GM06990 (cell line): ENCODE measurements at regions not wholly inside any gene's neighbourhood (a gene's known extent, or its start where the extent isn't known, plus 50 kb on each side); places are given as distances from the start of the nearest gene placed in this dataset.
"Not testable (repeated sequence)": the region's sequence is repeated elsewhere in the genome, so short reads cannot be mapped to it uniquely, and the experiment has no call there.

Experiments used
- DNase-seq: peaks from one replicate; pipeline ENCODE4 v3.0.0-alpha.2; 2011; ENCODE audit not compliant: insufficient read length; ENCODE audit errors: extremely low read depth
- H3K27me3 ChIP-seq: replicated peaks from 2 replicates; pipeline ENCODE4 v1.6.0; 2011; ENCODE audit warnings: low read length; ENCODE audit not compliant: control insufficient read depth, insufficient read depth
- H3K36me3 ChIP-seq: 2 replicates; pipeline ENCODE4 v1.5.1; 2011; ENCODE audit warnings: low read length; ENCODE audit not compliant: control insufficient read depth, insufficient read depth
- H3K4me3 ChIP-seq: replicated peaks from 2 replicates; pipeline ENCODE4 v1.5.1; 2011; ENCODE audit warnings: low read depth, mild to moderate bottlenecking, control low read depth, low read length

GRCh38 chr2:91604629-91605028 lies 2913.2 kb downstream of the RPIA start:
- H3K36me3 ChIP-seq, H3K4me3 ChIP-seq, DNase-seq, H3K27me3 ChIP-seq: not testable (repeated sequence)

- not testable (repeated sequence) for H3K27me3 ChIP-seq
Measured at GRCh38 chr2:91623739-91624138, 2932.3 kb downstream of the RPIA start.

GRCh38 chr2:91628471-91628870 lies 2937.0 kb downstream of the RPIA start:
- H3K36me3 ChIP-seq, H3K4me3 ChIP-seq, DNase-seq, H3K27me3 ChIP-seq: not testable (repeated sequence)

More at GRCh38 chr2:91623739-91624138, 2932.3 kb downstream of the RPIA start:
- not testable (repeated sequence) for H3K4me3 ChIP-seq, H3K36me3 ChIP-seq, DNase-seq

GRCh38 chr2:91657193-91657592 lies 2965.7 kb downstream of the RPIA start:
- H3K4me3 ChIP-seq, H3K36me3 ChIP-seq, DNase-seq, H3K27me3 ChIP-seq: not testable (repeated sequence)

GRCh38 chr2:91658336-91658735 lies 2966.9 kb downstream of the RPIA start:
- not testable (repeated sequence) for H3K36me3 ChIP-seq, H3K4me3 ChIP-seq, DNase-seq, H3K27me3 ChIP-seq

- DNase-seq, H3K36me3 ChIP-seq, H3K27me3 ChIP-seq, H3K4me3 ChIP-seq: not testable (repeated sequence)
Measured at GRCh38 chr2:91659189-91659916, 2967.9 kb downstream of the RPIA start.

- H3K27me3 ChIP-seq, H3K4me3 ChIP-seq, H3K36me3 ChIP-seq, DNase-seq: not testable (repeated sequence)
Measured at GRCh38 chr2:91659917-91660275, 2968.4 kb downstream of the RPIA start.

GRCh38 chr2:91667341-91667740 lies 2975.9 kb downstream of the RPIA start:
- DNase-seq, H3K27me3 ChIP-seq, H3K4me3 ChIP-seq, H3K36me3 ChIP-seq: not testable (repeated sequence)

- H3K36me3 ChIP-seq, H3K4me3 ChIP-seq, DNase-seq, H3K27me3 ChIP-seq: not testable (repeated sequence)
Measured at GRCh38 chr2:91685541-91685940, 2994.1 kb downstream of the RPIA start.

- not testable (repeated sequence) for H3K36me3 ChIP-seq, H3K27me3 ChIP-seq, H3K4me3 ChIP-seq, DNase-seq
Measured at GRCh38 chr2:91686046-91686445, 2994.6 kb downstream of the RPIA start.
